PC-3 (cell line): ENCODE measurements at regions not wholly inside any gene's neighbourhood (a gene's known extent, or its start where the extent isn't known, plus 50 kb on each side); places are given as distances from the start of the nearest gene placed in this dataset.

Experiments used
- EZH2 ChIP-seq: fragments of 300-600 bp; sonication (generic); IDR thresholded peaks from one replicate; pipeline ENCODE4 v1.6.1; 2017; ENCODE audit warnings: antibody characterized with exemption, mild to moderate bottlenecking, low read length; ENCODE audit not compliant: unreplicated experiment
- TF ChIP-seq, protein P1 (sequence below): fragments of 300-600 bp; sonication (generic); conservative IDR thresholded peaks from 2 replicates; pipeline ENCODE4 v1.5.1; 2017; ENCODE audit warnings: antibody characterized with exemption, low read depth, mild to moderate bottlenecking, low read length

GRCh38 chr5:61662670-61663069 lies 330.6 kb downstream of the ZSWIM6 start:
- TF ChIP-seq, protein P1, sequence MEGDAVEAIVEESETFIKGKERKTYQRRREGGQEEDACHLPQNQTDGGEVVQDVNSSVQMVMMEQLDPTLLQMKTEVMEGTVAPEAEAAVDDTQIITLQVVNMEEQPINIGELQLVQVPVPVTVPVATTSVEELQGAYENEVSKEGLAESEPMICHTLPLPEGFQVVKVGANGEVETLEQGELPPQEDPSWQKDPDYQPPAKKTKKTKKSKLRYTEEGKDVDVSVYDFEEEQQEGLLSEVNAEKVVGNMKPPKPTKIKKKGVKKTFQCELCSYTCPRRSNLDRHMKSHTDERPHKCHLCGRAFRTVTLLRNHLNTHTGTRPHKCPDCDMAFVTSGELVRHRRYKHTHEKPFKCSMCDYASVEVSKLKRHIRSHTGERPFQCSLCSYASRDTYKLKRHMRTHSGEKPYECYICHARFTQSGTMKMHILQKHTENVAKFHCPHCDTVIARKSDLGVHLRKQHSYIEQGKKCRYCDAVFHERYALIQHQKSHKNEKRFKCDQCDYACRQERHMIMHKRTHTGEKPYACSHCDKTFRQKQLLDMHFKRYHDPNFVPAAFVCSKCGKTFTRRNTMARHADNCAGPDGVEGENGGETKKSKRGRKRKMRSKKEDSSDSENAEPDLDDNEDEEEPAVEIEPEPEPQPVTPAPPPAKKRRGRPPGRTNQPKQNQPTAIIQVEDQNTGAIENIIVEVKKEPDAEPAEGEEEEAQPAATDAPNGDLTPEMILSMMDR, result no peak
- TF ChIP-seq EZH2, result no peak
